HG03378 (cell line): ENCODE measurements at regions not wholly inside any gene's neighbourhood (a gene's known extent, or its start where the extent isn't known, plus 50 kb on each side); places are given as distances from the start of the nearest gene placed in this dataset.

ENCODE experiments used
- ATAC-seq: cut with Tn5 transposase; IDR thresholded peaks from one replicate; pipeline ENCODE4 v1.9.1; 2021; ENCODE audit warnings: mild to moderate bottlenecking, moderate library complexity; ENCODE audit not compliant: unreplicated experiment

DNA sequence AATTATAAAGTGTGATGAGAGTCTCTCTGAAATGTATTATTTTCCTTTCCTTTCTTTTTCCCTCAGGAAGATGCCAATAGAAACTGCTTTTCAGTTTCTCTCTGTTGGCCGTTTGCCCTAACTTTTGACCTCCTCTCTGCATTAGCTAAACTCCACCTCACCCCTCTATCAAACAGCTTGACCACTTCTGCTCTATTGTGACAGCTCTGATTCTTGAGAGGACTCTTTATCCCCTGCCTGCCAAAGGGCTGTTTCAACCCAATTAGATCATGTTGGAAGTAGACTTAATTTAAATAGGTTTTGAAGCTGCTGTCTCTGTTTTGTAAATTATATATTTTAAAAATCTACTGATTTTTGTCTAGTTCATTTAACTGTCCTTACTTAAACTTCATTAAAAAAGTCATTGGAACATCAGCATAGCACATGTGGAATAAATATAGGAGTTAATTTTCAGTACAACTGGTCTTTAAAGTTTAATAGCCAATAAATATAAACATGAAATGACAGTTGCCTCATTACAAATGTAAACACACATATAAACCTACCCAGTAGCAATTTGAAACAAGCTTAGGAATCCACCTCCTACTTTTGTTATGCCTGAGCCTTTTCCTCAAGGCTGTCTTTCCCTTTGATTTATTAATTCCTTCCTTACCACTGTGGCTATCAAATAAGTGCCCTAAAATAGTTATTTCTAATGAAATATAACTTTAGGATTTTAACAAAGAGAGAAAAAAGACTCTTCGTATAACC, 152.0 kb downstream of the CHRM3 start:
- ATAC-seq = no peak

DNA sequence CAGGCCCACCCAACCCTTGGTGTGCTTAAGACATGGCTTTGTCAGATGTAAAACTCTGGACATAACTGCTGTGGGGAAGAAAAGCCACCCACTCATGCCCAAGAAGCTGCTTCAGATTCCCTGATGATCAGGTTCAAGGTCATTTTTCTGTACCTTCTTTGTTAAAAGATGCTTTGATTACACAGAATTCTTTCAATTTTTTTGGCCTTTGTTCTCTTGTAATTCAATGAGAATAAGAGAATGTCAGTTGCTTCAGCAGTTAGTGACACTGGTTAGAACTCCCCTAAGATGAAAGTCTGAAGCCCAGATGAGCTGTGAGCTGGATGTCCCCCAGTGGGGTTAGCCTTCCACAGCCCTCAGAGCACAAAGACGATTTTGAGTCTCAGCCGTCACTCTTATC, 152.7 kb downstream of the CHRM3 start:
- no peak for ATAC-seq

DNA sequence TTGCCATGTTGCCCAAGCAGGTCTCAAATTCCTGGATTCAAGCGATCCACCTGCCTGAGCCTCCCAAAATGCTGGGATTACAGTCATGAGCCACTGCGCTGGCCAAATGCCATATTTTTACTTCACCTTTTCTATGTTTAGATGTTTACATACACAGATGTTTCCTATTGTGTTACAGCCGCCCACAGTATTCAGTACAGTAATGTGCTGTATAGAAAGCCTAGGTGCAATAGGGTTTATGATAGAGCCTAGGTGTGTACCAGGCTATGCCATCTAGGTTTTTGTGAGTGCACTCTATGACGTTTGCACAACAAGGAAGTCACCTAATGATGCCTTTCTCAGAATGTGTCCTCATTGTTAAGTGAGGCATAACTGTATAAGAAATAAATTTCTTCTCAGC, 153.4 kb downstream of the CHRM3 start:
- ATAC-seq = no peak

DNA sequence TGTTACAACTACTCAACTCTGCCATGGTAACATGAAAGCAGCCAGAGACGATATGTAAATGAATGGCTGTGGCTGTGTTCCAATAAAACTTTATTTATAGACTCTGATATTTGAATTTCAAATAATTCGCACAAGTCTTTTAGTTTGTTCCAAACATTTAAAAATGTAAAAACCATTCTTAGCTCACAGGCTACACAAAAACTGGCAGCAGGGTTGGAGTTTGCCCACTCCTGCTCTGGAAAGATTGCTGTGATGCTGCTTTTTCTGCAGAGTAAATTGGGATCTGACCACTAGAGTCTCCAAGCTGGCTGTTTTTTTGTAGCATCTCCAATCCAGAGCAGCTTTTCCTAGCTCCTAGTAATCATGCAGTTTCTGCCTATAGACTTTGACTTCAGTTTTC, 157.5 kb downstream of the CHRM3 start:
- ATAC-seq = no peak

DNA sequence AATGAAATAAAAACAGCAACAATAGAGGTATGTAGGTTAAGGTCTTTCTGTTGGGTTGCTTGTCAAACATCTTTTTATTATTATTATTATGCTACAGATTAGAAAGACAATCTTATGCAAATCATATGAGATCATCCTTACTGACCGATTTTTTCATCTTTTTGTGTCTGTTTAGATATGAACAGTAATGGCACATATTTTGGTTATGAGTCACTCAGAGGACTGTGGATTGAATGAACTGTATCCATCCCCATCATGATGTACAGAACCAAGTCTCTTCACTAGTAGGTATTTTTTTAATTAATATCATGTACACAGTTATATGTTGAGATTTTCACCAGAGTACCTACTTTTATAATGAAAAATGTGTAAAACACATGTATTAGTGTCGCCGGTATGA, 159.1 kb downstream of the CHRM3 start:
- no peak for ATAC-seq

DNA sequence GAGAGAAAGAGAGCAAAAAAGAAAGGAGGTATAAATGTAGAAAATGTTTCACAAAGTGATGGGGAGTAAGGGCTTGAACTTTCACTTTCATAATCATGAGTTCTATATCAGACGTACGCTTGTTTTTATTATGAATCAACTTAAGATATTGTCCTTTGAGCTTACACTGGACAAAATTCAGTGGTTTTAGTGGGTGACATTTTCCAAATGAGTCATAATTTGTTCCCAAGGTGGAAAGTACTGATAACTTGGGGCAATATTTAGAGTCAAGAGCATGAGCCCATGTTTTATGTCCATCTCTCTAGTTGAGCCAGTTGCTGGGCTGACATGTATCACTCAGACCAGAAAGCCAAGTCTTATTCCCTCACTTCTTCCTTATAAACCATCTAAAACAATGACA, 161.6 kb downstream of the CHRM3 start:
- no peak for ATAC-seq

DNA sequence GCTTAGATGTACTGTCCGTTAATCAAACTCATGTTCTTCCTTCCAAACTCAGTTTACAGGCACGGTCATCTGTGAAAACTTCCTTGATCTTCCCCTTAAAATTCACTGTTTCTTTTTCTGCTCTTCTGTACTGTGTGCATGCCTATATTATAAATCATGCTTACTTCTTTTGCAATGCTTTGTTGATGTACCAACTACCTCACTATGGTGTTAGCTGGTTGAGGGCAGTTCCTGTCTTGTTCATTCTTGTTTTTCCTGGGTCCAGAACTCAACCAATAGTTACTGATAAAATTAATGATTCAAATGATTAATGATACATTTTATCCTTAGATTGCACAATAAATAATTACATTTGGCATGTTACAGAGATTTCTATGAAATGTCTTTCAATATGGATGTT, 163.8 kb downstream of the CHRM3 start:
- no peak for ATAC-seq

DNA sequence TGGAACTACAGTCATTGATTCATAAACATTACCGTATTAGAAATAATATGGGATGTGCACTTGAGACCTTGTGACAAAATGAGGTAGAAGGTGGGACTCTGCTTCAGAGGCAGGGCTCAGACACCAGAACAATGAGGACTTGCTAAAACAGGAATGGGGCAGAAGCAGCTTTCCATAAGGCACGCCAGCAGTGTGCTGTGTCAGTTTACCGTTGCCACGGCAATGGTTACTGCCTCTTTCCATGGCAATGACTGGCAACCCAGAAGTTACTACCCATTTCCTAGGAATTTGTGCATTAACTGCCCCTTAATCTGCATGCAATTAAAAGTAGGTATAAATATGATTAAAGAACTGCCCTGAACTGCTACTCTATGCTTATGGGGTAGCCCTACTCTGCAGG, 169.0 kb downstream of the CHRM3 start:
- ATAC-seq = no peak

DNA sequence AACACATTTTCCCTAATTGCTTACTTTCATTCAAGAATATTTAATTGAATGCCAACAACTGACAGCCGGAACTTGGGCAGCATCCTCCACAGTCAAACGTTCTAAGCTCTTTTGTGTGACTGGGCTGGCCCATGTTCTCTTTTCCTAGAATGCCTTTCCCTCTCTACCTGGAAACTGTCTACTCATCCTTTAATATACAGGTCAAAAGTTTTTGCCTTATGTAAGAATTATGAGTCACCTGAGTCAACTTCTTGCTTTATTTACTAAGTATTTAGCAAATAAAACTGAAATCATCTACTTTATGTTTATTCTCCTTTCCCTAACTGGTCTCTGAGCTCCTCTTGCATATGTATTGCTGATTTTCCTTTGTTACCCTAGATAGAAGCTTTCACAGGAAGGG, 172.2 kb downstream of the CHRM3 start:
- ATAC-seq = no peak

DNA sequence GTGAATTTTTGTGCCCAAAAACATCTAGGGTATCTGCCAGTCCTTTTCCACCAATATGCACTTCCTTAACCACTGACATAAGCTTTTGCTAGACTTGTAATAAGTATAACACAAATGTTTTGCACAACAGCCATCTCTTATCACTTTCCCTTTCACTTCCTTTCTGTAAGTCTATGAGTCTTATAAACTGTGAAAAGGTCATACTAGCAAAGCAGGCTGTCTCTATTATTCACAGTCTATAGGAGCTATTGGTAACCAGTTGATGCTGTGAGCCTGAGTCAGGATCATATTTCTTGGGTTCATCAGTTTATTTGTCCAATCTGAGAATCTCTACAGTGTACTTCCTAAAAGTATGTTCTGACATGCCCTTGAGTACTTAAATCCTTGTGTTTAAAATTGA, 172.6 kb downstream of the CHRM3 start:
- ATAC-seq = no peak

DNA sequence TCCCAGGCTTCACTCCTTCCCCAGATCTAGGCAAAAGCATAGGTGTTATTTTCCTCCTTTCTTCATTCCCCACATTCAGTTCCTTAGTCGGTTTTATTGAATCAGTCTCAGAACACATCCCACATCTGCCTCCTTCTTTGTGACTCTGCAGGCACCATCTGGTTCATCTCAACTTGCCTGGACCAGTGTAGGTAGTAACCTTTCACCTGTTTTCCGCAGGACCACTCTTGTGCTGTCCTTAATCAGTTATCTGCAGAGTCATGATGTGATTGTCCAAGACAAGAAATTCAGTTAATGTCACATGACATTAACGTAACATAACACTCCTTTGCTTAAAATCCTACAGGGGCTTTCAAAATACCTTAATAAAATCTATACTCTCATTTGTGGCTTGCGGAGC, 174.6 kb downstream of the CHRM3 start:
- ATAC-seq = no peak

DNA sequence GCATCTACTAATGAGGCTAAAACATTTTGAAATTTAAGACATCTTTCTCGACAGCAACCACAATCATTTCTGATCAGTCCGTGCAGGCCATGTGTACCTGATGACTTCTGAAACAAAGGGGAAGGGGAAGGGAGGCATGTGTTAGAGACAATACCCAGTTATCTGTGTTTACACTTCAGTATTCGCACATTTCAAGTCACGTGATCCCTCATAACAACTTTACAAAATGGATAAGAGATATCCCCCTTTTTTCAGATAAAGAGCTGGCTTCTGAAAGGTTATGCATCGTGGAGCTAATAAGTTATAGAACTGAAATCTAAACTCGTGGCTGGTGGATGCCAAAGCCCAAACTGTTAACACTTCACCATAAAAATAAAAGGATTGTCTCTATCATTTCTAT, 175.7 kb downstream of the CHRM3 start:
- ATAC-seq = no peak

DNA sequence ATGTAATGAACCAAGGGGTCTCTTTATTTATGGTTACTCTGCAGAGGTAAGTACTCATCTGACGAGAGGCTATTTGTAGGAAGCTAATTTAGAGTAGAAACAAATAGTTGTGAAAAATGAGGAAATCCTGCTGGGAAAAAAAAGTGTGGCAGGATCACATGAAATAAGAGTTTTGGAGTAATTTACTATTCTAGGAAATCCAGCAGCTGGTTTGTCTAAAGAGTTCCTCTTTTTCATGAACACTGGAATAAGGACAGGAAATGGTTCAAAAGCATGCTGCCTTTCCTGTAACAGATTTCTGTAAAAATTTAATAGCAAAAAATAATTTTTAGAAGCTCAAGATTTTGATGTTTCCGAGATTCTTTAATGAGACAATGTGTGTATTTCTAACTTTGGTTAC, 177.3 kb downstream of the CHRM3 start:
- no peak for ATAC-seq

DNA sequence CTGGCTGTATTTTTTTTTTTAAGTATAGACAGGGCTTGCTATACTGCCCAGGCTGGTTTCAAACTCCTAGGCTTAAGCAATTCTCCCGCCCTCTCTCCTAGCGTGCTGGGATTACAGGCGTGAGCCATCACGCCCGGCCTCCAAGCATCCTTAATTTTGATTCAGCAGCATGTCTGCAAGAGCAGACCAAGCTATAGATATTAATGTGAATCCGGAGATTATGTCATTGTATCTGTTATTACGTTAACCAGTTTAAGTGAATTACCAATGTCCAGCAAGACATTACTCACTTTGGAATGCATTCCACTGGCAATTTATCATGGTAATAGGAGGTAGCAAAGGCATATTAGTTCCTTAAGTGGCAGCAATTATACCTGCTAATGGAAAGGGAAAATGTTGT, 179.7 kb downstream of the CHRM3 start:
- no peak for ATAC-seq

DNA sequence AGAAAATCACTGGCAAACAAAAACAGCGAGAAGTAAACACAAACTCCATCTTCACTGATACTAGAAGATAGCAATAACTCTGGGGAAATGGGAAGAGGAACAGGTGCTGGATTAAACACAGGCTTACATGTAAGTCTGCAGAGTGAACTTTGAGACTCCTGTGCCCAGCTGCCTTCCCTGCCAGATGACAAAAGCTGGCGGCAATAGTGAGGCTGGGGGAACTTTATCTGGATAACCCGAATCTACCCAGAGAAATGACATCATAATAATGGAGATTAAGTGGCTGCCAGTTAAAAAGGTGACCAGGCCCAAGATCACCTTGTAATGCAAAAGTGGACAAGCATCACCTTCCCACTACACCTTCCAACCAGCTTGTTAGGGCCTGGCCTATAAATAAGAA, 184.5 kb downstream of the CHRM3 start:
- no peak for ATAC-seq

DNA sequence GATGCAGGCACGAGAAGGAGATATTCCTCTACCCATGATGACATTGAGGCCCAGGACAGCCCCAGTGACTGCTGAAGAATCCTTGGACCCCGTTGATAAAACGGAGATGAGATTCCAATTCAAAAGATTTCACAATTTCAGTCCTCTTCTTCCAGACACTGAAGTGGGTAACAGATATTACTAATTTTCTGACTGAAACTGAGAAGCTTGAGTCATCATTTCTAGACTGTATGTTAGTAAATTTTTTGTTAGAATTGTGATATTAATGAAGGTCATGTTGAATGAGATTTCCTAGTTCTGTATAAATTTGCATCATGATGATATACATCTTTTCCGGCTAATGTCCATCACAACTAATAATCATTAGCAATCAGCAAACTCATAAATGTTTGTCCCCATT, 185.8 kb downstream of the CHRM3 start:
- ATAC-seq = no peak

DNA sequence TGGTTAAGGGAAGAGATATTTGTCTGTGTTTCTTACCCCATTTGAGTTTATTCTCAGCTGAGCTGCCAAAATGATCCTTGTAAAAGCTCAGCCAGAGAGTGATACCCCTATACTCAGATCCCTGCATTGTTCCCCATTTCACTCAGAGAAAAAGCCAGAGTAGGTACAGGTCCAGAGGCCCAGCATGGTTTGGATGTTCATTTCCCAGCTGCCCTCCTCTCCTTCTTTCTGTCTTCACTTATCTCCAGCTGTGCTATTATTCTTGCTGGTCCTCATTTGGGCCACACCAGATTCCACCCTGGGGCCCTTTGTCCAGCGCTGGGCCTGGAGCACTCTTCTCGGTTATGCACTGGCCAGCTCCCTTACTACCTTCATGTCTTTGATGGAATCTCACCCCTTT, 187.7 kb downstream of the CHRM3 start:
- no peak for ATAC-seq

DNA sequence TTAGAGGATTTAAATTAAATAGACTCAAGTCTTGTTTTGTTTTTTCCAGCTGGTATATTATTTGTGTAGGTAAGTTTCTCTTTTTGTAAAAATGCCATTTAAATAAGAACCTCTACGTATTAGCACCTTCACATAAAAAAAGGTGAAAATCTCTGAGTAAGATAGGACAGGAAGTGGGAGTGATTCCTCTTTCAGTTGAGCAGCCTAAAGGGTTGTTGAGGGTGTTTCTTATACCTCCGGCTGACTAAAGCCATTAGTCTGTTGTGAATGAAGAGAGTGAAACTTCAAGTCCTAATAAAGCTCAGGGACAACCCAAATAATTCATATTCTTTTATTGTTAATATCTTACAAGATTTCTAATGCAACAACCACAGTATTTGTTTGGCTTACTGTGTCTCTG, 188.7 kb downstream of the CHRM3 start:
- ATAC-seq = no peak

DNA sequence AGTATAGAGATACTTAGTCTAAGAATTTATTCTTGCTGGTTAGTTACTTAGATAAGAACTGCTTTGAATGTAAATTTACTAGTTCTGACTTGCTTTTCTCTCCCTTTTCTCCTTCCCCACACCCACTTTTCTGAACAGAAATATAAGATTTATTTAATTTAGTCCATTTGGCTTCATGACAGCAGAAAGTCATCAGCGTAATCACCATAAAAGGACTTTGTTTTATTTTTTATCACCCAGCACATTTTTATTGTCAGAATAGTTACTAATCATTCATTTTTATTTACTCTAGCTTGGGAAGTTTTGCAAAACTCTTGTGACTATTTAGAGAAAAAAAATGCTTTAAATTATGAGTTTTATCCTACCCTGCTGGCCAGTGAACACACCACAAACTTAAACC, 197.2 kb downstream of the CHRM3 start:
- ATAC-seq = no peak

DNA sequence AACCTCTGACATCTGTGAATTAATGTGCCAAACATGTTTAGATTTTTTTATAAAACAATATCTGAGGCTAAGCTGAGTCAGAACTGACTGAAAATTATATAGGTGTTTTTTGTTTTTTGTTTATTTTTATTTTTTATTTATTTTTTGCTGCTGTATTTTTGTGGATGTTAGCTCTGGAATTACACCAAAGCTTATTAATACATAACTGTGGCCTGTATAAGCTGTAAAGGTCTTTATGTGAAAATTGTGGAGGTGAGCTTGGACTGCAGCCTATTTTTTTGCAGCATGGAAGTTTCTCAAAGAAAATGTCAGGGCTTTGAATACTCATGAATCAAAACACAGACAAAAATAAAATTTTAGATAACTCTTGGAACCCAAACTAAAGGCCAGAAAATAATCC, 199.8 kb downstream of the CHRM3 start:
- no peak for ATAC-seq

DNA sequence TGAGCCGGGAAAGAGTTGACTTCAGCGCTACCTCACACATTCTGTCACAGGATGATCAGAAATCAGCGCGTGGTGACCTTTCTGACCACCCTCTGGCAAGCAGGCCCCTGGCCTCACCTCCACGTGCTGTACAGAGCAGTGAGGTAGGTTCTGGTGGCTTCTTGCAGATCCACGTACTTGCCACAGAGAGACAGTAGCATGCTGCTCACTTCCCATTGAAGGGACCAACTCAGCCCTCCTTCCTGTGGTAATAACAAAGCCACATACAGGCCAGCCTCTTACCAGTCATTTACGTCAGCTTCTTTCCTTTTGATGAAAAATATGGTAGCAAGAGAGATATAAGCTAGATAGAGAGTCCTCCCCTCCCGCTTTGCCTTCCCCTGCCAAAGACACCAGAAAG, 200.7 kb downstream of the CHRM3 start:
- no peak for ATAC-seq

DNA sequence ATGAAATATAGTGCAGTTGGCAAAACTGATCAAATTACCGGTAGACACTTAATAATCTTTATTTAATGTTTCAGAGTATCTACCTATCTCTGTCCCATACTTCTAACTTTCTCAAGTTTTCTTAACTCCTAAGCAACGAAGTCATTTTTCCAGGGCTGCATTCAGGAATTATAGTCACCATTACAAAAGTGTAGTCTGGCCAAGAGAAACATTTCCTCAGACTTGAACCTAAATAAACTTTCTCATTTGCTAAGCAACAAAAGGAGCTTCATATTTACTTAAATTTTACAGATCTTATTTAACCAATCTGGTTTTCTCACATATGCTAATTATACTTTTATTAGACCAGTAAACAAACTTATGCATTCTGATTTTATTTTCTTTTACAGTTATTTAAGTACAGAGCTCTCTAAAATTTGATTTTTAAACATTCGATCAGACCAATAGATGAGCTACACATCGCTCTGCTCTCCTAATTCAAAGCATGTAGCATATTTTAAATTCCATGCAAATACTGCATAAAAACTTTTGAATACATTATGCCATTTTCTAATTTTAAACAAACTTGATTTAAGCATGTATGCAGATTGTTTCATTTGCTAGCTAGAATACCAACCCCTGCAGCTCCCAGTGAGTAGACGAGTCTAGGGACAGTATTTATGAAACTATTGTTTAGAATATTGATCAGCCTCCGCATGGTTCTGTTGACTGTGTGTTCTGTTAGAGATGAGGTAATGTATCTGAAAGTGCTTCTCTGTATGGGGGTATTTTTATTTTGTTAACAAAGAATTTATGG, 201.4 kb downstream of the CHRM3 start:
- no peak for ATAC-seq

DNA sequence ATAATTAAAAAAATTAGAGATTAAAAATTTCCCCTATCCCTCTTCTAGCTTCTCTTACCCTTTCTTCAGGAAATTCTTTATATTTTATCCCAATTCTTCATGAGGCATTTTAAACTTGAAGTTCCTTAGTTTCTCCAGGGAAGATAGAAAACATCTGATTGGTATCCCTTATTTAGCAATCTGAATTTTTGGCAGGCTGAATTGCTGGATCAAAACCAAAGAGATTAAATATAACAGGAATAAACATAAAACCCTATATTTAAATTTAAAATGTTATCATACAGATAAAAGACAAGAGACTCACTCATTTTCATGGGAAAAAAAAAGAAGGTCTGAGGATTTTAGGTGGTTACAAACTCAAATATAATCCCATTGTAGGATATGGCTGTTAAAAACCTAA, 204.2 kb downstream of the CHRM3 start:
- ATAC-seq = no peak
